GM18517 (cell line): ENCODE measurements at regions not wholly inside any gene's neighbourhood (a gene's known extent, or its start where the extent isn't known, plus 50 kb on each side); places are given as distances from the start of the nearest gene placed in this dataset.
A peak's percentile ranks its signal among the peaks of the same experiment; 100 is the strongest.
"Not testable (repeated sequence)": the region's sequence is repeated elsewhere in the genome, so short reads cannot be mapped to it uniquely, and the experiment has no call there.

Source experiments
- ATAC-seq: cut with Tn5 transposase; IDR thresholded peaks from one replicate; pipeline ENCODE4 v1.9.1; 2021; ENCODE audit warnings: mild to moderate bottlenecking, moderate library complexity; ENCODE audit not compliant: unreplicated experiment

DNA sequence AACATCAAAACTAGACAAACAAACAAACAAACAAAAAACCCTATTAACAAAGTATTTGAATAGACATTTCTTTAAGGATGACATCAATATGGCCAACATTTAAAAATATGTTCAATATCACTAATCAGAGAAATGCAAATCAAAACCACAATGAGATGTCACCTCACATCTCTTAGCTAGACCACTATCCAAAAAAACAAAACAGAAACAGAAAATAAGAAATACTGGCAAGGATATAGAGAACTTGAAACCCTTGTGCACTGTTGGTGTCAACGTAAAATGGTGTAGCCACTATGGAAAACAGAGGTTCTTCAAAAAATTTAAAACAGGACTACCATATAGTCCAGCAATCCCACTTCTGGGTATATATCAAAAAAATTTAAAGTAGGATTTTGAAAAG, 308.2 kb downstream of the SPATA31A1 start:
- ATAC-seq = peak; percentile 89

DNA sequence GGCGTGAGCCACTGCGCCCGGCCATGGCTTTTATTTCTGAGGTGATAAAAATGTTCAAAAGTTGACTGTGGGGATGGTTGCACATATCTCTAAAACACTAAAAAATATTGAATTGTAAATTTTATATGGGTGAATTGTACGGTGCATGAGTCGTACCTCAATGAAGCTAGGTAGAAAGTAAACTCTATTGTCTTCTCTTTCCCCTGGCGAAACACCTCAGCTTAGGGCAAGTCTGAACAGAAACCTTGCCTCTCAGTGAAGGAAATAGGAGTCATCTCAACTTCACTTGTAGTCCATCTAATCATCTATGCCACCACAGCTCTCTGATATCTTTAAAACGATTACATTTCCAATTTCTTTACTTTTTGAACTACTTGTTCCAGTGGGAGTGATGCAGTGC, 309.6 kb downstream of the SPATA31A1 start:
- ATAC-seq = not testable (repeated sequence)

DNA sequence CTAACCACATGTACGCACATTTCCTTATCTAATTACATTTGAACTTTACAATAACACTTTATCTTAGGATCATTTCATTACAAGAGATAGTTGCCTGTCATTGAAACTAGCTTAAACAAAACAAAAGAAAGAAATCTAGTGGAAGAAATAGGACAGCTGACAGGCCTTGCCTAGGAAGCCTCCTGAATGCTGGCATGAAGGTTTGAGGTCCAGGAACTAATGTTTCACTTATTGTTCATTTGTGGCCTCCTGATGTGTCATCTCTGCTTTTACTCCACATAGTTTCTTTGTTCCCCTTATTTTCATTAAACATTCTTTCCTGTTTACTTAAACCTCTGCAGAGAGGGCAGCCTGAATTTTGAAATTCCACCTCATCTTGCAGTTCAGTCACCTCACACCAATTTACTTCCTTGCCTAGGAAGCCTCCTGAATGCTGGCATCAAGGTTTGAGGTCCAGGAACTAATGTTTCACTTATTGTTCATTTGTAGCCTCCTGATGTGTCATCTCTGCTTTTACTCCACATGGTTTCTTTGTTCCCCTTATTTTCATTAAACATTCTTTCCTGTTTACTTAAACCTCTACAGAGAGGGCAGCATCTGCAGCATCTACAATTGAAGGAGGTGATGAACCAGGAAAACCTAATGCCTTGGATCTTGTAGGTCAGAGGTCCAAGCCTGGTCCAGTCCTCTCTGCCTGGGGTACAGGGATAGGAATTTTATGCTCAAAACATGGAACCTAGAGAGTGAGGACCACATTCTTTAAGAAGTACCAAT, 319.2 kb downstream of the SPATA31A1 start:
- not testable (repeated sequence) for ATAC-seq

DNA sequence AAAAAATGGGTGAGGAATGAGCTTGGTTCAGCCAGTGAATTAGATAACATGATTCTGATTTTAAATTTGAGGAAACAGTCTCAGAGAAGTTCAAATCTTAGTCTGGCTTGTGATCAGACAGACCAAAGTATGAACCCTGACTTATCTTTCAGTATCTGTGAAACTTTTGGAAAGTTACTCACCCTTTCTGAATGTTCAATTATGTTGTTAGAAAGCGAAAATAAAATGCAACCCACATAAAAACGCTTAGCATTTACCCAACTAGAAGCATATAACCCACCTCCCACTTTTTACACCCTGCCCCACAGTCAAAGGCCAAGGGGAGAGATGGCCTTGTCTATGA, 319.7 kb downstream of the SPATA31A1 start:
- not testable (repeated sequence) for ATAC-seq

DNA sequence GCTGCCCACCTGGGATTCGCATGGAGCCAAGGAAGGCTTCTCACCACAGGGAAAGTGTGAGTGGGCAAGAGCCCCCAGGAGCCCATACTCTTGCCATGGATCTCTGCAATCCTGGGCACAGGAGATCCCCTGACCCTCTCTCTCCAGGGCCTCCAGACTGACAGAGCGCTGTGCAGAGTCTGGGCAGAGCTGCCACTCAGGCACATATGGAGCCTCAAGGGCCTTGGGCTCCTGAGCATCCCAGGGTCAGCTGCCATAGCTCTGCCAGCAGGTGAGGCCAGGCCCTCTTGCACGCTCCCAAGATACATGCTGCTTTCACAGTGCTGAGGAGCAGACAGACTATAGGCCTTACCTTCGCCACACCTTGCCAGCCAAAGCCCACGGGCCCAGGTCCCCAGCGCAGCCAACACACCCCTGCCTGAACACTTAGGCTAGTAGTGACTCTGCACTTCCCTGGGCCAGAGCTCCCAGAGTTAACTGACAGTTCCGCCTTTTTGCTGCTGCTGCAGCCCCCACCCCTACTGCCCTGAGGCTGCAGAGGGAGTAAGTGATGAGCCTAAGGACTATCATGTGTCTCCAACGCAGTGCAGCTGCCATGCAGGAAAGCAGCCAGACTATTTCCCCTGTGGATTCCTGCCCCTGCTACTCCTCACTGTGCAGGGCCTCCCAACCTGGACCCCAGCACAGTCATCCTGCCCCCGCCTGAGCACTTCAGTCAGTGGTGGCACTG, 323.2 kb downstream of the SPATA31A1 start:
- not testable (repeated sequence) for ATAC-seq

DNA sequence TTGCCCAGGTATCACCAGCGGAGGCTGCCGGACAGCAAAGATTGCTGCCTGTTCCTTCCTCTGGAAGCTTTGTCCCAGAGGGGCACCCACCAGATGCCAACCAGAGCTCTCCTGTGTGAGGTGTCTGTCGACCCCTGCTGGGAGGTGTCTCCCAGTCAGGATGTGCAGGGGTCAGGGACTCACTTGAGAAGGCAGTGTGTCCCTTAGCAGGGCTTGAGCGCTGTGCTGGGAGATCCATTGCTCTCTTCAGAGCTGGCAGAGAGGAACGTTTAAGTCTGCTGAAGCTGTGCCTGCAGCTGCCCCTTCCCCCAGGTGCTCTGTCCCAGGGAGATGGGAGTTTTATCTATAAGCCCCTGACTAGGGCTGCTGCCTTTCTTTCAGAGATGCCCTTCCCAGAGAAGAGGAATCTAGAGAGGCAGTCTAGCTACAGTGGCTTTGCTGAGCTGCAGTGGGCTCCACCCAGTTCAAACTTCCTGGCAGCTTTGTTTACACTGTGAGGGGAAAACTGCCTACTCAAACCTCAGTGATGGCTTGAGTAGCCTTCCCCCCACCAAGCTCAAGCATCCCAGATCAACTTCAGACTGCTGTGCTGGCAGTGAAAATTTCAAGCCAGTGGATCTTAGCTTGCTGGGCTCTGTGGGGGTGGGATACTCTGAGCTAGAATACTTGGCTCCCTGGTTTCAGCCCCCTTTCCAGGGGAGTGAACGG, 325.4 kb downstream of the SPATA31A1 start:
- not testable (repeated sequence) for ATAC-seq

DNA sequence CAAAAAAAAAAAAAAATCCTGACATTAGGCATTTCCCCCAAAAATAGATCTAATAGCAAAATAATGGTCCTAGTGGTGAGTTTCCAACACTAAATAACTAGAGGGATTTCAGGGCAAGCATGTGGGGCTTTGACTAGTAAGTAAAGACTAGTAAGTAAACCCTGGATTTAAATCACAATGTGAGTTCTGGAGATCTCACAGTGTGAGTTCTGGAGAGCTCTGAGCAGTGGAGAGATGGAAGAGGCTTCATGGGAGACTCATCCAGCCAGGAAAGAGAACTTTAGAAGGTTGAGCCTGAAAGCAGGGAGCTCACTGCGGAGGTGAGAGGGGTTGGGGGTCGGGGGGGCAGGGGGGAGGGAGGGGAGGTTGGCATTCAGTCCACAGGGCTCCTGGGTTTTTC, 373.4 kb downstream of the SPATA31A1 start:
- ATAC-seq = not testable (repeated sequence)

DNA sequence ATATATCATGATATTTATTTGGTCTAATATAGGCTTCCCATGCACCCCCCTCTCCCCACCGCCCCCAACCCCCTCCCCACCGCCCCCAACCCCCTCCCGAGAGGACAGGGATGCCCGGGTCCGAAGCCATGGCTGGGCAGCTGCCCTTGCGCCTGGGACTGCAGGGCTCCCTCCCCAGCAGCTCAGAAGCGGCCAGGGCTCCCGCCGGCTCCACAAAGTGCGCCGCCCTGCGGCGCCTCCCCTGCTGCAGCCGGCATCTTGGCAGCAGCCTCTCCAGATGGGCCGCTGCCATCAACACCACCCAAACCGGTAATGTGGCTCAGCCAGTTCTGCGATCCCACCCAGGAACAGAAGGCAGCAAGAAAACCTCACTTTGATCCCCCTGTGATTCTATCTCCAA, 389.4 kb downstream of the SPATA31A1 start:
- not testable (repeated sequence) for ATAC-seq

DNA sequence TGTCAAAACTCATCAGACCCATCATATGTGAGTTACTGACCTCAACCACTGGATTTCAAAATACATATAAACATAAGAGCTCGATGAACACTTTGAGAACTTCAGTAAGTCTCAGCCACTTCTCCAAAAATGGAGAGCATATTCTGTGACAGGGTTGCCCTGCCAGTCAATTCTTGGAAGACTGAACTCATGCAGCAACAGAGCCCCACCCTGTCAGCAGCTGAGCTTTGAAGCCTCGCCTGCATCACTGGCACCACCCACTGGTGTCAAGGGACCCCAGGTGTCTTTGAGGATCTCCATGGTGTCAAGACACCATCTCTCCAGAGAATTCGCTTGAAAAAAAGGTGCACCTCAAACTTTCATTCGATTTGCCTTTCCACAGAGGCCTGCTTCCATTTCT, 420.1 kb downstream of the SPATA31A1 start:
- not testable (repeated sequence) for ATAC-seq

DNA sequence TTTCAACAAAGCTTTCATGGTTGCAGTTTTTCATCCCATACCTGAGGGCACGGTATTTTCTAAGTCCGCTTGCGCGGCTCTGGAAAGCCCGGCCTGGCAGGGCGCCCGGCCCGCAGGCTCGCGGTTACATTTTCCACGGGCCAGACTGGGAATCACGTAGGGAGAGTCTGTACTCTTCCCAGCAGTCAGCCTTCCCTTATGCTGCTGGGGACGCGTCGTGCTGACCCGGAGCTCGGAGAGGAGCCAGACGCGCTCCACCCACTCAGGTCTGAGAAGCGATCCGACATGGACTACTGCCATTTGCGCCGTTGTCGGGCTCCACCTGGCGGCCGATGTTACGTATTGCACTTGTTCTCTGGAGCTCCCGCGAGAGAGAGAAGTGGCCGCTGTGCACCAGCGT, 435.9 kb downstream of the SPATA31A1 start:
- peak; percentile 100 for ATAC-seq

DNA sequence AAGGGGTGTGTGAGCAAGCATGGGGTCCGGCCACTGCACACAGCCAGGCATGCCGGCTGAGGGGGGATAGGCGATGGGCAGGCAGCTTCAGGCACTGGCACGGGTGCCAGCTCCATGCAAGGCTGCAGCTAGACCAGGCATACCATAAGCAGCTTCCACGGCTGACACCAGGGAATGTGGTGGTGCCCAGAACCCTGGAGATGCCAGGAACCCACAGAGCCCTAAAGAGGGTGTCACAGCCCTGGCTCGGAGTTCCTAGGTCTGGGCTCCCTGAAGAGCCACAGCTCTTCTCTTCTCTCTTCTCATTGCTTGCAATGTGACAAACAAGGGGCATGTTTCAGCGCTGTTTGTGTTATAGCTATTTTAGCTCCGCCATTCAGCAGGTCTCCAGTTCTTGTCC, 442.5 kb downstream of the SPATA31A1 start:
- ATAC-seq = not testable (repeated sequence)

DNA sequence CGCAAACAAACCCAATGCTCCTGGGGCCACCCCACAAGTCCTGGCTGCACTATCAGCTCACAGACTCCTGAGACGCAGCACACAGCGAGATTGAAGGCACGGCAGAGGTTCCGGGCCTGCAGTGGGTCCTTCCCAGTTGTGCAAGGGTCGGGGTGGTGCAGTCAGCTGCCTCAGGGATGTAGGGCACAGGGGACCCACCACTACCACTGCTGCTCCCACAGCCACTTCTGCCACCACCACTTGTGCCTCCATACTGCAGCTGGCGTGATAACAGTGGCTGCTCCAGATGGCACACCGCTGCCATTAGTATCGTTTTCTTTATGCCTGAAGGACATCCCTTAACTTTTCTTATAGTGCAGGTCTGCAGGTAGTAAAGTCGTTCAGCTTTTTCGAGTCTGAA, 443.8 kb downstream of the SPATA31A1 start:
- ATAC-seq = not testable (repeated sequence)

DNA sequence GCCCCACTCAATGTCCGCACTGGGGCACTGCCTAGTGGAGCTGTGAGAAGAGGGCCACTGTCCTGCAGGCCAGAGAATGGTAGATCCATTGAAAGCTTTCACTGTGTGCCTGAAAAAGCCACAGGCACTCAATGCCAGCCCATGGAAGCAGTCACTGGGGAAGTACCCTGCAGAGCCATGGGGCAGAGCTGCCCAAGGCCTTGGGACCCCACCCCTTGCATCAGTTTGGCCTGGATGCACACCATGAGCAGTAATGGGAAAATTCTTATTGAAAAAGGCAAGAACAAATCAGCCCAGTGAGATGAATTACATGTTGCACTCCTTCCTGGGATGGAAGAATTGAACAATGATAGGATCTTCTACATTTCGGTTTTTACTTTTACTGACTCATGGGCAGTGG, 447.1 kb downstream of the SPATA31A1 start:
- not testable (repeated sequence) for ATAC-seq

DNA sequence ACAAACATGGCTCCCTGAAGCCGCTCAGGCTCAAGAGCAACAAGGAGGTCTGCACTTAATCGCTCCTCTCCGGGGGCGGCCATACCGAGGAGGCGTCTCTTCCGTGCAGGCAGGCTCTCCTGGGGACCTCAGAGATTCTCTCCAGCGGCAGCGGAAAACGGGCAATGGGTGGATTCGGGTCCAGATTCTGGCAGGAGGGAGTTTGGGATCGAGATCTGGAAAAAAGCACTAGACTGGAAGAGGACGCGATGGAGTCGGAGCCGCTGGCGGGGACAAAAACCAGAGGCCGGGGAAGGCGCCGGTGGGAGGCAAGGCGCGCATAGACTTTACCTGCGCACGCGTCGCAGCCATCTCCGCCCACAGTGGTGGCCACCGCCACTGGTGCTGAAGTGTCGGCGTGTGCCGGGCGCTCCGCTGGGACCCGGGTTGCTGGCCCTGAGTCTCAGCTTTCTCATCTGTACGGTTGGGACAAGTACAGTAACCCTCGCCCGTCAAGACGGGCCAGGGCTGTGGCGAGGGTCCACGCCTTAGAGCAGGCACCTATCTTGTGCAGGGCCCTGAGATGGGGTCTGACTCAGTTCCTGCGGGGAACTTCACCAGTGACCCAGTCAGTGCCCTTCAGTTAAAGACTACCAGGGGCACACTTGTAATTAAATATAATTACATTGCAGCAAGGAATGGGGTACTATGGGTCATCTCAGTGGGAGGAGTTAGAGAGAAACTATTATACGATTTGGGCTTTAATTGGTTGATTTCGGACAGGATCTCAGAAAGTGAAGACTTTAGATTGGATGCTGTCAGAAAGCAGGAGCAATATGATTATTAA, 454.1 kb downstream of the SPATA31A1 start:
- peak; percentile 60 for ATAC-seq

DNA sequence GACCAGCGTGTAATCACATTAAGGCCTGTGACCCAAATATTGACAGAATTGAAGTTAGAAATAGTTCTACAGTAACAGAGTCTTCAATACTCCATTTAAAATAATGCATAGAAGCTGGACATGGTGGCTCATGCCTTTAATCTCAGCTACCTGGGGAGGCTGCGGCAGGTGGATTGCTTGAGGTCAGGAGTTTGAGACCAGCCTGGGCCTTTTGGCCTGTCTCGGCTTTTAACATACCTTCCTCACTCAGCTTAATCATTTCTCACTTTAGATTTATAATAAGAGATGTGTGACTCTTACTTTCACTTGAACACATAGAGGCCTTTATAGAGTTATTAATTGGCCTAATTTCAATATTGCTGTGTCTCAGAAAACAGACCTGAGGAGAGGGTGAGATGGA, 454.9 kb downstream of the SPATA31A1 start:
- not testable (repeated sequence) for ATAC-seq

DNA sequence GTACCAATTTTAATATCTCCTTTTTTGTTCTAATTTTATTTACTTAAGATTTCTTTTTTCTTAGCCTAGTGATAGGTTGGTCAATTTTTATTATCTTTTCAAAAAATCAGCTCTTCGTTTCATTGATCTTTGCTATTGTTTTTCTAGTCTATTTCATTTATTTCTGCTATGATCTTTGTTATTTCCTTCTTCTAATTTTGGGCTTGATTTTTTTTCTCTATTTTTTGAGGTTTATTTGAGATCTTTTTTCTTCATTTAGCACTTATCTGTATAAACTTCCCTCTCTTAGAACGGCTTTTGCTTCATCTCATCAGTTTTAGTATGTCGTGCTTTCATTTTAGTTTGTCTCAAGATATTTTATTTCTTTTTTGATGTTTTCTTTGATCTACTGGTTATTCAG, 456.1 kb downstream of the SPATA31A1 start:
- not testable (repeated sequence) for ATAC-seq

DNA sequence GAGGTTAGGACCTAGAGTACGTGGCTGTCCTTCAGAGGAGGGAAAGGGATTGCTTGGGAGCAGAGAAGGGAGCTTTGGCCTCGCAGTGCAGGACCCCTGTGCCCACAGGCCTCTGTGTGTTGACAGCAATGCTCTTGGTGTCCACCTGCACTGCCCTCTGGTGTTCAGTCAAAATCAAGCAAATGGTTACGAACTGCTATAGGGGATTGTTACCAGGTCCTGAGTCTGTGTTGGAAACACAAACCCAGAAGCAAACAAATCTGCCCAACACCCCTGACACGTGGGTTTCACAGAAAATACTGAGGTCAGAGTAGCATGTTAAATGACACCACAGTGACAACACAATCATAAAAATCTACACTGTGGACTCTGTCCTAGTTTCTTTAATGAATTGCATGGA, 473.0 kb downstream of the SPATA31A1 start:
- not testable (repeated sequence) for ATAC-seq
